Stimulated activated CD4-positive, alpha-beta T cell treated with anti-CD3 and anti-CD28 coated beads, Interleukin-1b, Interleukin-23, amount 100 ng/mL, for 1 hour (primary cell): ENCODE measurements at regions not wholly inside any gene's neighbourhood (a gene's known extent, or its start where the extent isn't known, plus 50 kb on each side); places are given as distances from the start of the nearest gene placed in this dataset.
"Not testable (repeated sequence)": the region's sequence is repeated elsewhere in the genome, so short reads cannot be mapped to it uniquely, and the experiment has no call there.

Source experiments
- DNase-seq, 2 donors: peaks; one replicate each; pipeline ENCODE4 v3.0.0-alpha.2; 2020; ENCODE audit warnings: low read depth in 2 of 2

- no peak for DNase-seq
These were observed 258.1 kb downstream of the PCNX1 start for GRCh38 chr14:71165121-71166031.

- DNase-seq, result no peak
These were observed 259.1 kb downstream of the PCNX1 start for GRCh38 chr14:71166180-71166837.

GRCh38 chr14:71167325-71167950 lies 260.2 kb downstream of the PCNX1 start:
- DNase-seq, result not testable (repeated sequence)

GRCh38 chr14:71168161-71168560 lies 260.9 kb downstream of the PCNX1 start:
- DNase-seq, result not testable (repeated sequence)

- DNase-seq, result no peak
These were observed 261.5 kb downstream of the PCNX1 start for GRCh38 chr14:71168564-71169427.

- no peak for DNase-seq
These were observed 262.6 kb downstream of the PCNX1 start for GRCh38 chr14:71169861-71170260.

GRCh38 chr14:71175491-71175890 lies 268.2 kb downstream of the PCNX1 start:
- no peak for DNase-seq

GRCh38 chr14:71179066-71179465 lies 271.8 kb downstream of the PCNX1 start:
- no peak for DNase-seq

GRCh38 chr14:71180397-71180796 lies 273.1 kb downstream of the PCNX1 start:
- no peak for DNase-seq

- DNase-seq, result no peak
These were observed 274.1 kb downstream of the PCNX1 start for GRCh38 chr14:71181215-71182003.

GRCh38 chr14:71183876-71184689 lies 276.8 kb downstream of the PCNX1 start:
- DNase-seq, result no peak

- DNase-seq, result no peak
These were observed 278.4 kb downstream of the PCNX1 start for GRCh38 chr14:71185637-71186036.

GRCh38 chr14:71187633-71188356 lies 280.5 kb downstream of the PCNX1 start:
- no peak for DNase-seq

- DNase-seq, result no peak
These were observed 283.6 kb downstream of the PCNX1 start for GRCh38 chr14:71190770-71191374.

- DNase-seq, result no peak
These were observed 286.4 kb downstream of the PCNX1 start for GRCh38 chr14:71193663-71194062.

GRCh38 chr14:71194251-71194650 lies 287.0 kb downstream of the PCNX1 start:
- DNase-seq, result no peak

GRCh38 chr14:71196921-71197320 lies 289.7 kb downstream of the PCNX1 start:
- DNase-seq, result no peak

GRCh38 chr14:71198687-71199086 lies 291.4 kb downstream of the PCNX1 start:
- no peak for DNase-seq

GRCh38 chr14:71201840-71202239 lies 294.6 kb downstream of the PCNX1 start:
- DNase-seq, result no peak
